MM.1S (cell line): ENCODE measurements at regions not wholly inside any gene's neighbourhood (a gene's known extent, or its start where the extent isn't known, plus 50 kb on each side); places are given as distances from the start of the nearest gene placed in this dataset.

ENCODE experiments used
- DNase-seq: peaks from one replicate; pipeline ENCODE4 v3.0.0-alpha.2; 2015
- H2AFZ ChIP-seq: fragments of 300-600 bp; sonication (generic); 2 replicates; pipeline ENCODE4 v1.6.0; 2016; ENCODE audit warnings: antibody characterized with exemption, low read length
- H3F3A ChIP-seq: fragments of 300-600 bp; sonication (generic); 2 replicates; pipeline ENCODE4 v1.6.1; 2016; ENCODE audit warnings: mild to moderate bottlenecking, antibody characterized with exemption, low read length, moderate library complexity, mixed read lengths; ENCODE audit not compliant: insufficient read depth
- H3K27ac ChIP-seq: fragments of 300-600 bp; sonication (generic); 2 replicates; pipeline ENCODE4 v1.5.1; 2016; ENCODE audit warnings: mild to moderate bottlenecking, low read length
- H3K27me3 ChIP-seq: fragments of 300-600 bp; sonication (generic); replicated peaks from 2 replicates; pipeline ENCODE4 v1.6.0; 2016; ENCODE audit warnings: low read length; ENCODE audit not compliant: insufficient read depth
- H3K36me3 ChIP-seq: fragments of 300-600 bp; sonication (generic); replicated peaks from 2 replicates; pipeline ENCODE4 v1.6.1; 2016; ENCODE audit warnings: mild to moderate bottlenecking, low read length, mixed read lengths; ENCODE audit not compliant: insufficient read depth
- H3K4me1 ChIP-seq: fragments of 300-600 bp; sonication (generic); 2 replicates; pipeline ENCODE4 v1.6.1; 2016; ENCODE audit warnings: low read length, mixed read lengths
- H3K4me2 ChIP-seq: fragments of 300-600 bp; sonication (generic); 2 replicates; pipeline ENCODE4 v1.6.0; 2016; ENCODE audit warnings: low read depth, low read length
- H3K4me3 ChIP-seq: fragments of 300-600 bp; sonication (generic); 2 replicates; pipeline ENCODE4 v1.5.1; 2016; ENCODE audit warnings: low read length, mixed read lengths
- H3K79me2 ChIP-seq: fragments of 300-600 bp; sonication (generic); 2 replicates; pipeline ENCODE4 v1.6.1; 2016; ENCODE audit warnings: mixed run types, low read length, mixed read lengths
- H3K9ac ChIP-seq: fragments of 300-600 bp; sonication (generic); 2 replicates; pipeline ENCODE4 v1.6.1; 2016; ENCODE audit warnings: low read length, mixed read lengths
- H3K9me2 ChIP-seq: fragments of 300-600 bp; sonication (generic); replicated peaks from 2 replicates; pipeline ENCODE4 v1.6.1; 2016; ENCODE audit warnings: mild to moderate bottlenecking, low read length, mixed read lengths; ENCODE audit not compliant: insufficient read depth
- H3K9me3 ChIP-seq: fragments of 300-600 bp; sonication (generic); replicated peaks from 2 replicates; pipeline ENCODE4 v1.6.1; 2016; ENCODE audit warnings: mild to moderate bottlenecking, low read length, mixed read lengths; ENCODE audit not compliant: insufficient read depth
- H4K20me1 ChIP-seq: fragments of 300-600 bp; sonication (generic); 2 replicates; pipeline ENCODE4 v1.6.1; 2016; ENCODE audit warnings: mild to moderate bottlenecking, low read length, moderate library complexity, mixed read lengths; ENCODE audit not compliant: insufficient read depth
- EZH2 ChIP-seq: fragments of 300-600 bp; sonication (generic); optimal IDR thresholded peaks from 2 replicates; pipeline ENCODE3; 2017; ENCODE audit warnings: low read depth, mild to moderate bottlenecking, antibody characterized with exemption, low read length, mixed read lengths
- EZH2phosphoT487 ChIP-seq: fragments of 300-600 bp; sonication (generic); IDR thresholded peaks from 2 replicates; pipeline ENCODE4 v1.6.1; 2018; ENCODE audit warnings: antibody characterized with exemption, low read length
- TF ChIP-seq, protein P1 (sequence below): fragments of 300-600 bp; sonication (generic); IDR thresholded peaks from 2 replicates; pipeline ENCODE4 v1.5.1; 2016; ENCODE audit warnings: antibody characterized with exemption, low read length, mixed read lengths

DNA sequence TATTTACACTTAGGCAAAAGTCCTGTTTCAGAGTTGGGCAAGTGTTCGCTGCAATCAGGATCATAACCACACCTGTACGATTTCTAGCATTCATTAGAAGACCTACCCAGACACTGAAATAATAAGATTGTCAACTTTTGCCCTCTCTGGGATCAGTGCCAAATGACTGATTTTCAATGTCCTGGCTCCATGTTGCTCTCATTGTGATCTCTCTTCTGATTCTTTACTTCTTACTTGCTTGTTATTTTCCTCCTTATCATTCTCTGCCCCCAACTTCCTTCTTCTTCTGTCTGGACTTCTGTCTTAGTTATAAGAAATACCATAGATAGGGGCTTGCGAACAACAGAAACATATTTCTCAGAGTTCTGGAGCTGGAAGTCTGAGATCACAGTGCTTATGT, 94.4 kb upstream of the BMP2 start:
- DNase-seq, result no peak
- Histone ChIP-seq H3K27me3 (no peaks in the 10 kb centered on the region), H3K4me3 (no peak overlapping the region), H3K4me2 (no peak overlapping the region), H4K20me1 (no peaks in the 10 kb centered on the region), H3F3A (no peaks in the 10 kb centered on the region), H2AFZ (no peak overlapping the region), H3K9me3 (no peaks in the 10 kb centered on the region), H3K4me1 (no peaks in the 10 kb centered on the region), H3K36me3 (no peaks in the 10 kb centered on the region), H3K27ac (no peak overlapping the region), H3K9me2 (no peaks in the 10 kb centered on the region), H3K9ac (no peak overlapping the region), H3K79me2 (no peaks in the 10 kb centered on the region)
- TF ChIP-seq EZH2phosphoT487 (no peak), EZH2 (no peak)
- TF ChIP-seq, protein P1, sequence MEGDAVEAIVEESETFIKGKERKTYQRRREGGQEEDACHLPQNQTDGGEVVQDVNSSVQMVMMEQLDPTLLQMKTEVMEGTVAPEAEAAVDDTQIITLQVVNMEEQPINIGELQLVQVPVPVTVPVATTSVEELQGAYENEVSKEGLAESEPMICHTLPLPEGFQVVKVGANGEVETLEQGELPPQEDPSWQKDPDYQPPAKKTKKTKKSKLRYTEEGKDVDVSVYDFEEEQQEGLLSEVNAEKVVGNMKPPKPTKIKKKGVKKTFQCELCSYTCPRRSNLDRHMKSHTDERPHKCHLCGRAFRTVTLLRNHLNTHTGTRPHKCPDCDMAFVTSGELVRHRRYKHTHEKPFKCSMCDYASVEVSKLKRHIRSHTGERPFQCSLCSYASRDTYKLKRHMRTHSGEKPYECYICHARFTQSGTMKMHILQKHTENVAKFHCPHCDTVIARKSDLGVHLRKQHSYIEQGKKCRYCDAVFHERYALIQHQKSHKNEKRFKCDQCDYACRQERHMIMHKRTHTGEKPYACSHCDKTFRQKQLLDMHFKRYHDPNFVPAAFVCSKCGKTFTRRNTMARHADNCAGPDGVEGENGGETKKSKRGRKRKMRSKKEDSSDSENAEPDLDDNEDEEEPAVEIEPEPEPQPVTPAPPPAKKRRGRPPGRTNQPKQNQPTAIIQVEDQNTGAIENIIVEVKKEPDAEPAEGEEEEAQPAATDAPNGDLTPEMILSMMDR, result no peak

DNA sequence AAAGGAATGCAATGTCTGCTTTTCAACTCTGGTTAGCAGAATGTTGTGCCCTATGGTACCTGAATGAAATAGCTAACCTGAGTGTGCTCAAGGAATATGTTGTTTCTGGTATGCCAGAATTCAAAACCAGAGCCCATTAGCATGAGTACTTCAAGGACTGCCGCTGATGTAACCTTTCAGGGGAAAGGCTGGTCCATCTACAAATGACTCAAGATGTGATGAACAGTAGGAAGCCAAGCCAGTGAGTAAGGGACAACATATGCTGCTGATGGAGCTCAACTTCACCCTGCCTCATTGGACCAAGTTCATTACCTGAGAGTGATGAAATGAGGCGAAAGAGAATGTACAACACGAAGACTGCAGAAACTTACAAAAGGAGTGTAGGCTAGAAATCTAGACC, 95.7 kb upstream of the BMP2 start:
- H3K4me2 ChIP-seq, result no peak overlapping the region
- H3K36me3 ChIP-seq, result no peaks in the 10 kb centered on the region
- H3K9ac ChIP-seq, result no peak overlapping the region
- H3K27me3 ChIP-seq, result no peaks in the 10 kb centered on the region
- no peak overlapping the region for H2AFZ ChIP-seq
- no peaks in the 10 kb centered on the region for H3K4me1 ChIP-seq
- no peak overlapping the region for H3K27ac ChIP-seq
- no peak overlapping the region for H3K4me3 ChIP-seq
- TF ChIP-seq, protein P1, result no peak
- no peak for TF ChIP-seq EZH2phosphoT487
- no peak for TF ChIP-seq EZH2
- H3K9me3 ChIP-seq, result no peaks in the 10 kb centered on the region
- no peaks in the 10 kb centered on the region for H3K9me2 ChIP-seq
- no peak for DNase-seq
- H3K79me2 ChIP-seq, result no peaks in the 10 kb centered on the region
- H3F3A ChIP-seq, result no peaks in the 10 kb centered on the region
- H4K20me1 ChIP-seq, result no peaks in the 10 kb centered on the region

DNA sequence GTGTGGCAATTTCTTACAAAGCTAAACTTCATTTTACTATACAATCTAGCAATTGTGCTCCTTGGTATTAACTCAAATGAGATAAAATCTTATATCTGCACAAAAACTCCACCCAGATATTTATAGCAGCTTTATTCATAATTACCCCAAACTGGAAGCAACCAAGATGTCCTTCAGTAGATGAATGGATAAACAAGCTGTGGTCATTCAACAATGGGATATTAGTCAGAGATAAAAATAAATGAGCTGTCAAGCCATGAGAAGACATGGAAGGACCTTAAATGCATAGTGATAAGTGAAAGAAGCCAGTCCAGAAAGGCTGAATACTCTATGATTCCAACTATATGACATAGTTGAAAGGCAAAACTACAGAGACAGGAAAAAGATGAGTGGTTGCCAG, 98.9 kb upstream of the BMP2 start:
- Histone ChIP-seq H3K27ac (no peak overlapping the region), H3F3A (no peaks in the 10 kb centered on the region), H3K9ac (no peak overlapping the region), H3K79me2 (no peaks in the 10 kb centered on the region), H2AFZ (no peak overlapping the region), H3K27me3 (no peaks in the 10 kb centered on the region), H3K4me3 (no peak overlapping the region), H4K20me1 (no peaks in the 10 kb centered on the region), H3K9me2 (no peaks in the 10 kb centered on the region), H3K4me1 (peaks cover 14% of the 10 kb centered on the region), H3K36me3 (no peaks in the 10 kb centered on the region), H3K4me2 (no peak overlapping the region), H3K9me3 (no peaks in the 10 kb centered on the region)
- TF ChIP-seq EZH2, result no peak
- TF ChIP-seq, protein P1, result no peak
- no peak for TF ChIP-seq EZH2phosphoT487
- DNase-seq, result no peak
